HCT116 (cell line): ENCODE measurements at regions not wholly inside any gene's neighbourhood (a gene's known extent, or its start where the extent isn't known, plus 50 kb on each side); places are given as distances from the start of the nearest gene placed in this dataset.

Experiments used
- ATAC-seq: fragments of 200-7000 bp; cut with Tn5 transposase; 2 replicates; pipeline ENCODE4 v1.9.1; 2020; ENCODE audit warnings: mild to moderate bottlenecking, moderate library complexity
- BruUV-seq: library from RNA; stranded (reverse); fragments of 400-500 nt; replicated peaks from 2 replicates; lab custom pipeline; 2021; lab: Mats Ljungman, UMichigan
- CTCF ChIA-PET: fragments of 300-600 bp; sonication (Branson Sonifier 250); formaldehyde crosslinking; loops from one replicate; lab custom pipeline; 2021; ENCODE audit warnings: antibody characterized with exemption; lab: Charles Lee
- POLR2A ChIA-PET: fragments of 300-600, 350-600 bp; sonication (Branson Sonifier 250); formaldehyde crosslinking; loops from one replicate; lab custom pipeline; 2021; ENCODE audit warnings: antibody characterized with exemption; lab: Charles Lee
- RAD21 ChIA-PET, 2 experiments: fragments of 300-600 bp; sonication (Branson Sonifier 250); formaldehyde crosslinking; loops; one replicate each; lab custom pipeline; 2023; ENCODE audit warnings: low total read pairs in 2 of 2; ENCODE audit not compliant: uncharacterized antibody in 2 of 2, unreplicated experiment in 2 of 2, low non-redundant PET in 1 of 2; lab: Charles Lee
- DNase-seq: peaks from one replicate; pipeline ENCODE4 v3.0.0-alpha.2; 2010; ENCODE audit warnings: low read depth, low spot score
- H2AFZ ChIP-seq: fragments of 200-600 bp; shearing (Covaris generic), sonication (generic); 2 replicates; pipeline ENCODE4 v1.6.1; 2017; ENCODE audit warnings: low read depth, mixed run types, mixed read lengths, antibody characterized with exemption, low read length; ENCODE audit not compliant: poor library complexity, severe bottlenecking
- H3K27ac ChIP-seq: 2 replicates; pipeline ENCODE4 v1.5.1; 2012; ENCODE audit warnings: low read depth, low read length
- H3K27me3 ChIP-seq: fragments of 200-600 bp; sonication (generic); 2 replicates; pipeline ENCODE4 v1.6.1; 2016; ENCODE audit warnings: mixed run types, low read length, mixed read lengths; ENCODE audit not compliant: insufficient read depth
- H3K36me3 ChIP-seq, 2 experiments: fragments of 200-500 bp in 1 of 2; fragments of 200-600 bp in 1 of 2; sonication (Bioruptor generic) in 1 of 2; sonication (generic) in 1 of 2; 2 replicates each; pipeline versions ENCODE4 v1.5.1 to v1.6.1; 2014 to 2016; ENCODE audit warnings: low read length in 2 of 2, inconsistent platforms in 1 of 2, mixed read lengths in 1 of 2, mixed run types in 1 of 2; ENCODE audit not compliant: insufficient read depth in 2 of 2, control insufficient read depth in 1 of 2
- H3K4me1 ChIP-seq, 2 experiments: fragments of 200-600 bp in 1 of 2; sonication (generic) in 1 of 2; 2 replicates each; pipeline versions ENCODE4 v1.5.1 to v1.6.1; 2012 to 2017; ENCODE audit warnings: low read length in 2 of 2, inconsistent platforms in 1 of 2, mild to moderate bottlenecking in 1 of 2, mixed read lengths in 1 of 2, mixed run types in 1 of 2, moderate library complexity in 1 of 2; ENCODE audit not compliant: insufficient read depth in 2 of 2, control insufficient read depth in 1 of 2
- H3K4me2 ChIP-seq: fragments of 200-600 bp; sonication (generic); 2 replicates; pipeline ENCODE4 v1.6.1; 2017; ENCODE audit warnings: mixed run types, low read length, mixed read lengths
- H3K4me3 ChIP-seq, 2 experiments: fragments of 200-600 bp in 1 of 2; sonication (generic) in 1 of 2; replicated peaks in 1 of 2; 2 replicates each; pipeline ENCODE4 v1.5.1; 2011 to 2016; ENCODE audit warnings: low read length in 2 of 2, control low read depth in 1 of 2, low read depth in 1 of 2, mild to moderate bottlenecking in 1 of 2, mixed read lengths in 1 of 2, mixed run types in 1 of 2
- H3K79me2 ChIP-seq: fragments of 200-600 bp; sonication (generic); 2 replicates; pipeline ENCODE4 v1.6.1; 2017; ENCODE audit warnings: mild to moderate bottlenecking, mixed run types, low read length, moderate library complexity, mixed read lengths; ENCODE audit not compliant: insufficient read depth
- H3K9ac ChIP-seq: fragments of 200-600 bp; sonication (generic); 2 replicates; pipeline ENCODE4 v1.6.1; 2016; ENCODE audit warnings: low read length, mixed read lengths
- H3K9me2 ChIP-seq: fragments of 200-600 bp; sonication (generic), shearing (Covaris generic); 2 replicates; pipeline ENCODE4 v1.6.1; 2017; ENCODE audit warnings: mixed run types, mild to moderate bottlenecking, moderate library complexity; ENCODE audit not compliant: insufficient read depth
- H3K9me3 ChIP-seq, 2 experiments: fragments of 200-500 bp in 1 of 2; fragments of 200-600 bp in 1 of 2; sonication (Bioruptor generic) in 1 of 2; sonication (generic) in 1 of 2; 2 replicates each; pipeline ENCODE4 v1.6.1; 2014 to 2017; ENCODE audit warnings: low read length in 2 of 2, mixed read lengths in 2 of 2, inconsistent platforms in 1 of 2, low read depth in 1 of 2, mild to moderate bottlenecking in 1 of 2, mixed run types in 1 of 2, moderate library complexity in 1 of 2; ENCODE audit not compliant: control insufficient read depth in 1 of 2, insufficient read depth in 1 of 2
- H4K20me1 ChIP-seq: fragments of 200-600 bp; sonication (generic), shearing (Covaris generic); 2 replicates; pipeline ENCODE4 v1.6.1; 2017; ENCODE audit warnings: mixed run types, mild to moderate bottlenecking, moderate library complexity; ENCODE audit not compliant: insufficient read depth
- EGR1 ChIP-seq: IDR thresholded peaks from 2 replicates; pipeline ENCODE4 v1.6.1; 2012; ENCODE audit warnings: low read depth
- POLR2A ChIP-seq: IDR thresholded peaks from 2 replicates; pipeline ENCODE4 v1.7.0; 2011; ENCODE audit warnings: borderline replicate concordance; ENCODE audit not compliant: insufficient read depth, insufficient read length; ENCODE audit errors: extremely low read depth
- SIN3A ChIP-seq: IDR thresholded peaks from 2 replicates; pipeline ENCODE4 v1.6.1; 2012; ENCODE audit warnings: low read depth
- SP1 ChIP-seq: IDR thresholded peaks from 2 replicates; pipeline ENCODE4 v1.6.1; 2012; ENCODE audit warnings: low read depth
- SRF ChIP-seq: IDR thresholded peaks from 2 replicates; pipeline ENCODE4 v1.6.1; 2012; ENCODE audit warnings: low read depth
- YY1 ChIP-seq: IDR thresholded peaks from 2 replicates; pipeline ENCODE4 v1.6.1; 2011; ENCODE audit warnings: low read length, low read depth, moderate library complexity, mild to moderate bottlenecking; ENCODE audit not compliant: insufficient replicate concordance; ENCODE audit errors: extremely low read depth
- ZFX ChIP-seq: fragments of 450-650 bp; IDR thresholded peaks from 2 replicates; pipeline ENCODE4 v1.6.1; 2017
- intact Hi-C: fragments of 100-400 bp; cut with micrococcal nuclease; formaldehyde crosslinking; loops from 2 replicates; pipeline ENCODE4 v1.10.0; 2022
- TF ChIP-seq, protein P1 (sequence below), 3 experiments: fragments of 200-600 bp in 1 of 3; sonication (generic) in 1 of 3; IDR thresholded peaks in 2 of 3; conservative IDR thresholded peaks in 1 of 3; 2 replicates each; pipeline ENCODE4 v1.5.1; 2012 to 2017; ENCODE audit warnings: low read depth in 2 of 3, low read length in 2 of 3, antibody characterized with exemption in 1 of 3, borderline replicate concordance in 1 of 3, control low read depth in 1 of 3, mild to moderate bottlenecking in 1 of 3, mixed read lengths in 1 of 3, mixed run types in 1 of 3, moderate library complexity in 1 of 3; ENCODE audit not compliant: insufficient read depth in 1 of 3
- TF ChIP-seq, protein P2 (sequence below): IDR thresholded peaks from 2 replicates; pipeline ENCODE4 v1.6.1; 2012; ENCODE audit warnings: low read depth

DNA sequence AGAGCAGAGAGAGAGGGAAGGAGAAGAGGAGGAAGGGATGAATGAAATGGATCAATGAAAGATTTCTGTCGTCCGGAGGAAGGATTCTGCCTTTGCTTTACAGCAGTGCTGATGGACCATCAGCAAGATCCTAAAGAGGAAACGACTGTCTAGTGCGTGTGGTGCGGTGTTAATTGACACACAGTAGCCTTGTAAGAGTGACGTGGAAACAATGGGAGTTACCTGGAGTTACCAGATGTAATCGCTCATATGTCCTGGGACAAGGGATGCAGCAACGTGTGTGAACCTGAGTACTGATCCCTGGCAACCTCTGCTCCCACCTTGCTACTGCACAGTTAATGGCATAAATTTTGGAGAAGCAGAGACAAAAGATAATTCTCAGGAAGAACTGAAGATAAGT lies 62.6 kb upstream of the TPRG1 start:
- H4K20me1 ChIP-seq, result no peaks in the 10 kb centered on the region
- no peak overlapping the region for H2AFZ ChIP-seq

More for the DNA sequence above, 62.6 kb upstream of the TPRG1 start:
- H3K9me3 ChIP-seq, result no peaks in the 10 kb centered on the region
- no TSS peak for BruUV-seq
- no peak overlapping the region for H3K4me3 ChIP-seq
- no peak overlapping the region for H3K27ac ChIP-seq
- ChIA-PET POLR2A (no interaction called here), RAD21 (no interaction called here), CTCF (no interaction called here)
- no peak for DNase-seq
- H3K79me2 ChIP-seq, result no peaks in the 10 kb centered on the region
- H3K9me2 ChIP-seq, result no peaks in the 10 kb centered on the region
- no peaks in the 10 kb centered on the region for H3K27me3 ChIP-seq
- no peaks in the 10 kb centered on the region for H3K4me1 ChIP-seq
- H3K4me2 ChIP-seq, result no peak overlapping the region
- intact Hi-C loops, result no loop called here
- no peak overlapping the region for H3K9ac ChIP-seq
- no peak for ATAC-seq
- TF ChIP-seq SP1 (no peak), POLR2A (no peak), EGR1 (no peak), SRF (no peak), YY1 (no peak), ZFX (no peak), SIN3A (no peak)
- TF ChIP-seq, protein P1, sequence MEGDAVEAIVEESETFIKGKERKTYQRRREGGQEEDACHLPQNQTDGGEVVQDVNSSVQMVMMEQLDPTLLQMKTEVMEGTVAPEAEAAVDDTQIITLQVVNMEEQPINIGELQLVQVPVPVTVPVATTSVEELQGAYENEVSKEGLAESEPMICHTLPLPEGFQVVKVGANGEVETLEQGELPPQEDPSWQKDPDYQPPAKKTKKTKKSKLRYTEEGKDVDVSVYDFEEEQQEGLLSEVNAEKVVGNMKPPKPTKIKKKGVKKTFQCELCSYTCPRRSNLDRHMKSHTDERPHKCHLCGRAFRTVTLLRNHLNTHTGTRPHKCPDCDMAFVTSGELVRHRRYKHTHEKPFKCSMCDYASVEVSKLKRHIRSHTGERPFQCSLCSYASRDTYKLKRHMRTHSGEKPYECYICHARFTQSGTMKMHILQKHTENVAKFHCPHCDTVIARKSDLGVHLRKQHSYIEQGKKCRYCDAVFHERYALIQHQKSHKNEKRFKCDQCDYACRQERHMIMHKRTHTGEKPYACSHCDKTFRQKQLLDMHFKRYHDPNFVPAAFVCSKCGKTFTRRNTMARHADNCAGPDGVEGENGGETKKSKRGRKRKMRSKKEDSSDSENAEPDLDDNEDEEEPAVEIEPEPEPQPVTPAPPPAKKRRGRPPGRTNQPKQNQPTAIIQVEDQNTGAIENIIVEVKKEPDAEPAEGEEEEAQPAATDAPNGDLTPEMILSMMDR (IDR thresholded peaks at IDR 0.05 in 2 of 3, conservative IDR thresholded peaks at IDR 0.05 in 1 of 3; ENCODE audit: borderline replicate concordance in 1 of 3, insufficient read depth in 1 of 3, low read depth in 2 of 3, low read length in 2 of 3), result no peak
- TF ChIP-seq, protein P2, sequence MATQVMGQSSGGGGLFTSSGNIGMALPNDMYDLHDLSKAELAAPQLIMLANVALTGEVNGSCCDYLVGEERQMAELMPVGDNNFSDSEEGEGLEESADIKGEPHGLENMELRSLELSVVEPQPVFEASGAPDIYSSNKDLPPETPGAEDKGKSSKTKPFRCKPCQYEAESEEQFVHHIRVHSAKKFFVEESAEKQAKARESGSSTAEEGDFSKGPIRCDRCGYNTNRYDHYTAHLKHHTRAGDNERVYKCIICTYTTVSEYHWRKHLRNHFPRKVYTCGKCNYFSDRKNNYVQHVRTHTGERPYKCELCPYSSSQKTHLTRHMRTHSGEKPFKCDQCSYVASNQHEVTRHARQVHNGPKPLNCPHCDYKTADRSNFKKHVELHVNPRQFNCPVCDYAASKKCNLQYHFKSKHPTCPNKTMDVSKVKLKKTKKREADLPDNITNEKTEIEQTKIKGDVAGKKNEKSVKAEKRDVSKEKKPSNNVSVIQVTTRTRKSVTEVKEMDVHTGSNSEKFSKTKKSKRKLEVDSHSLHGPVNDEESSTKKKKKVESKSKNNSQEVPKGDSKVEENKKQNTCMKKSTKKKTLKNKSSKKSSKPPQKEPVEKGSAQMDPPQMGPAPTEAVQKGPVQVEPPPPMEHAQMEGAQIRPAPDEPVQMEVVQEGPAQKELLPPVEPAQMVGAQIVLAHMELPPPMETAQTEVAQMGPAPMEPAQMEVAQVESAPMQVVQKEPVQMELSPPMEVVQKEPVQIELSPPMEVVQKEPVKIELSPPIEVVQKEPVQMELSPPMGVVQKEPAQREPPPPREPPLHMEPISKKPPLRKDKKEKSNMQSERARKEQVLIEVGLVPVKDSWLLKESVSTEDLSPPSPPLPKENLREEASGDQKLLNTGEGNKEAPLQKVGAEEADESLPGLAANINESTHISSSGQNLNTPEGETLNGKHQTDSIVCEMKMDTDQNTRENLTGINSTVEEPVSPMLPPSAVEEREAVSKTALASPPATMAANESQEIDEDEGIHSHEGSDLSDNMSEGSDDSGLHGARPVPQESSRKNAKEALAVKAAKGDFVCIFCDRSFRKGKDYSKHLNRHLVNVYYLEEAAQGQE, result no peak
- H3K36me3 ChIP-seq, result no peaks in the 10 kb centered on the region
